CD4-positive, alpha-beta memory T cell (primary cell): ENCODE measurements at regions not wholly inside any gene's neighbourhood (a gene's known extent, or its start where the extent isn't known, plus 50 kb on each side); places are given as distances from the start of the nearest gene placed in this dataset.
"Not testable (repeated sequence)": the region's sequence is repeated elsewhere in the genome, so short reads cannot be mapped to it uniquely, and the experiment has no call there.

Experiments used
- CTCF ChIA-PET: fragments of 350-600 bp; sonication (Branson Sonifier 250); formaldehyde crosslinking; loops from one replicate; lab custom pipeline; 2021; ENCODE audit warnings: inconsistent platforms; ENCODE audit not compliant: partially characterized antibody; lab: Charles Lee
- POLR2A ChIA-PET: fragments of 350-600 bp; sonication (Branson Sonifier 250); formaldehyde crosslinking; loops from one replicate; lab custom pipeline; 2021; ENCODE audit not compliant: partially characterized antibody; lab: Charles Lee
- DNase-seq, 5 donors: peaks; one replicate each; pipeline versions ENCODE4 v3.0.0 to v3.0.0-alpha.2; 2020 to 2022; ENCODE audit warnings: mixed read lengths in 1 of 5
- H3K27ac ChIP-seq: one replicate; pipeline ENCODE4 v1.7.0; 2013; ENCODE audit warnings: low read depth, low read length
- H3K27me3 ChIP-seq: 2 replicates; pipeline ENCODE4 v1.7.0; 2013; ENCODE audit warnings: mild to moderate bottlenecking, low read length, moderate library complexity; ENCODE audit not compliant: insufficient read depth
- H3K36me3 ChIP-seq: 2 replicates; pipeline ENCODE4 v1.7.0; 2013; ENCODE audit warnings: mild to moderate bottlenecking, low read length, moderate library complexity; ENCODE audit not compliant: insufficient read depth
- H3K4me1 ChIP-seq: 2 replicates; pipeline ENCODE4 v1.7.0; 2013; ENCODE audit warnings: mild to moderate bottlenecking, low read length, moderate library complexity; ENCODE audit not compliant: insufficient read depth
- H3K4me3 ChIP-seq, 2 donors: one replicate each; pipeline ENCODE4 v1.7.0; 2013; ENCODE audit warnings: low read length in 2 of 2, mild to moderate bottlenecking in 1 of 2
- H3K9me3 ChIP-seq, 2 donors: one replicate each; pipeline ENCODE4 v1.7.0; 2013; ENCODE audit warnings: low read length in 2 of 2, control low read depth in 1 of 2; ENCODE audit not compliant: control insufficient read depth in 1 of 2
- H3K27ac Mint-ChIP-seq, 7 donors: one replicate each; pipeline ENCODE4 v1.8.0; 2020 to 2021; ENCODE audit warnings: mixed read lengths in 7 of 7, mild to moderate bottlenecking in 6 of 7, inconsistent platforms in 3 of 7, moderate library complexity in 3 of 7
- H3K27me3 Mint-ChIP-seq, 2 donors: one replicate each; pipeline ENCODE4 v1.8.0; 2020 to 2021; ENCODE audit warnings: mixed read lengths in 2 of 2
- H3K36me3 Mint-ChIP-seq, 2 donors: one replicate each; pipeline ENCODE4 v1.8.0; 2020 to 2021; ENCODE audit warnings: mixed read lengths in 2 of 2, inconsistent platforms in 1 of 2, mild to moderate bottlenecking in 1 of 2
- H3K4me1 Mint-ChIP-seq, 4 donors: one replicate each; pipeline ENCODE4 v1.8.0; 2020 to 2021; ENCODE audit warnings: mixed read lengths in 4 of 4, mild to moderate bottlenecking in 1 of 4
- H3K4me3 Mint-ChIP-seq, 8 donors: one replicate each; pipeline ENCODE4 v1.8.0; 2020 to 2021; ENCODE audit warnings: mixed read lengths in 8 of 8, mild to moderate bottlenecking in 7 of 8, moderate library complexity in 6 of 8, inconsistent platforms in 3 of 8
- H3K9me3 Mint-ChIP-seq, 8 donors: one replicate each; pipeline ENCODE4 v1.8.0; 2020 to 2021; ENCODE audit warnings: mixed read lengths in 8 of 8, mild to moderate bottlenecking in 5 of 8, inconsistent platforms in 3 of 8, moderate library complexity in 1 of 8
- intact Hi-C: fragments of 100-400 bp; cut with micrococcal nuclease; formaldehyde crosslinking; loops from one replicate; pipeline ENCODE4 v1.15.1; 2023

DNA sequence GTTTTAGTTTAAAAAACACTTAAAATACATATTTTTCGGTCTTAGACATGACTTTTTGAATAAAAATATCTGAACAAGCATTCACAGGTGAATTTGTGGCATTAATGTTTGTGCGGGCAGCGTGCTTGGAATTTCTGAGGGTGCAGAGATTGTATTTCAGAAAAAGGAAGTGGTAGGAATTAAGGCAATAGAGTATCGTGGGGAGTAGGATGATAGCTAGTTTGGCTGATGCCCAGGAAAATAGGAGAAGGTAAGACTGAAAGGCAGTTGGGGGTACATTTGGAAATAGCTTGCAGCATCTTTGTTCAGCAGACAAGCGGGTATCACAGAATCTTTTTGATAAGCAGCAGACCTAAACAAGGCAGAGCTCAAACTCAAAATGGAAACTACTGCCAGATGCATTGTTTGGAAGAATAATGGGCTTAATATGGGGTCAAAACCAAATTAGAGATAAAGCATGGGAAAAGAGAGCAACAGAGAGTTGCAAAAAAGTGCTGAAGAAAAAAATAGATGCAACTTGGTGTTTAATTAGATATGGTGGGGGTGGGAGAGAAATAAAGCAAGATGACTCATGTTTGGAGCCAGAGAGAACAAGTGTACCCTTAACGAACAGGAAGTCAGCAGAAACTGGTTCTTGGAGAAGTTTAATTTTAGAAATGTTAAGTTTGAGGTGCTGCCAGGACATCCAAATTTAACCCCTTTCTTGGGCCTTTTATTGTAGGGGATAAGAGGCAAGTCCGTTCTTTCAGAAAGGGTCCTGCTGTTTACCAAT lies 85.7 kb upstream of the ARRDC3 start:
- Histone ChIP-seq H3K27me3 (no peaks in the 10 kb centered on the region), H3K36me3 (no peaks in the 10 kb centered on the region), H3K27ac (no peak overlapping the region), H3K4me3 (no peak overlapping the region), H3K9me3 (no peaks in the 10 kb centered on the region), H3K4me1 (no peaks in the 10 kb centered on the region)
- H3K4me3 Mint-ChIP-seq: peak overlapping the region in 1 of 8 donors; percentile 4
- ChIA-PET CTCF (no interaction called here), POLR2A (no interaction called here)
- peaks cover 0 to 5% (median 4%) of the 10 kb centered on the region in 4 donors for H3K4me1 Mint-ChIP-seq
- H3K27ac Mint-ChIP-seq: no peak overlapping the region
- no peak for DNase-seq
- H3K36me3 Mint-ChIP-seq: peaks cover 0 to 4% of the 10 kb centered on the region in 2 donors
- H3K27me3 Mint-ChIP-seq: peaks cover 0 to 3% of the 10 kb centered on the region in 2 donors
- intact Hi-C loops: no loop called here
- peaks cover 0 to 9% (median 2%) of the 10 kb centered on the region in 8 donors for H3K9me3 Mint-ChIP-seq

- Mint-ChIP-seq H3K4me3 (no peak overlapping the region), H3K9me3 (peaks cover 2 to 24% (median 11%) of the 10 kb centered on the region in 8 donors), H3K27ac (no peak overlapping the region), H3K36me3 (peaks cover 0 to 9% of the 10 kb centered on the region in 2 donors), H3K27me3 (peaks cover 0 to 1% of the 10 kb centered on the region in 2 donors), H3K4me1 (peaks cover 0 to 5% (median 4%) of the 10 kb centered on the region in 4 donors)
- no peaks in the 10 kb centered on the region for H3K36me3 ChIP-seq
- DNase-seq: no peak
- intact Hi-C loops: no loop called here
- no peaks in the 10 kb centered on the region for H3K27me3 ChIP-seq
- ChIA-PET CTCF (no interaction called here), POLR2A (no interaction called here)
- no peak overlapping the region for H3K27ac ChIP-seq
- no peaks in the 10 kb centered on the region for H3K9me3 ChIP-seq
- no peak overlapping the region for H3K4me3 ChIP-seq
- no peaks in the 10 kb centered on the region for H3K4me1 ChIP-seq
Measured at GRCh38 chr5:91464886-91465646, 81.9 kb upstream of the ARRDC3 start.

DNA sequence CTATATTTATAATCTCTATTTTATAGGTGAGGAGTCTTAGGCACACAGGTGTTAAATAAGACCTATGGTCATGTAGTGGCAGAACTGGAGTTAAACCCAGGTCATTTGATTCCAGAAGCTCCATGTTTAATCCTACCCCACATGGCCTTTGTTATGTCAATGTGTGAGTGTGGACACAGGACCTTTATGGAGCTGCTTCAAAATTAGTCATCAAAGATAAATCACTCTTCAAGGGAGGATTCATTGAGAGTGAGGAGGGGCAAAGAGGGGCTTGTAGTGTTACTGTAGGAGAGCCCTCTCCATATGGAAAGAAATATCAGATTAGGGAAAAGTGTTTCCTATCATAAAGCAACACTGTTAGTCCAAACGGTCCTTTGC lies 74.6 kb upstream of the ARRDC3 start:
- no peak for DNase-seq
- peaks cover 0 to 3% of the 10 kb centered on the region in 2 donors for H3K36me3 Mint-ChIP-seq
- H3K36me3 ChIP-seq: no peaks in the 10 kb centered on the region
- H3K27me3 Mint-ChIP-seq: peaks cover 0 to 2% of the 10 kb centered on the region in 2 donors
- no peak overlapping the region for H3K27ac ChIP-seq
- H3K9me3 ChIP-seq: no peaks in the 10 kb centered on the region
- intact Hi-C loops: no loop called here
- no peak overlapping the region for H3K4me3 ChIP-seq
- H3K4me1 Mint-ChIP-seq: peaks cover 0 to 1% (median 0%) of the 10 kb centered on the region in 4 donors
- no peaks in the 10 kb centered on the region for H3K27me3 ChIP-seq
- no peaks in the 10 kb centered on the region for H3K4me1 ChIP-seq
- H3K27ac Mint-ChIP-seq: no peak overlapping the region
- H3K9me3 Mint-ChIP-seq: peaks cover 0 to 16% (median 9%) of the 10 kb centered on the region in 8 donors
- POLR2A ChIA-PET: no interaction called here
- CTCF ChIA-PET: no interaction called here
- no peak overlapping the region for H3K4me3 Mint-ChIP-seq

GRCh38 chr5:91456928-91457680 lies 74.0 kb upstream of the ARRDC3 start:
- no peak for DNase-seq
- peaks cover 0 to 11% (median 4%) of the 10 kb centered on the region in 8 donors for H3K9me3 Mint-ChIP-seq
- Histone ChIP-seq H3K36me3 (no peaks in the 10 kb centered on the region), H3K4me3 (no peak overlapping the region), H3K27me3 (no peaks in the 10 kb centered on the region), H3K27ac (no peak overlapping the region), H3K4me1 (no peaks in the 10 kb centered on the region), H3K9me3 (no peaks in the 10 kb centered on the region)
- H3K4me3 Mint-ChIP-seq: no peak overlapping the region
- peaks cover 0 to 2% of the 10 kb centered on the region in 2 donors for H3K27me3 Mint-ChIP-seq
- POLR2A ChIA-PET: no interaction called here
- intact Hi-C loops: no loop called here
- CTCF ChIA-PET: no interaction called here
- no peak overlapping the region for H3K27ac Mint-ChIP-seq
- H3K36me3 Mint-ChIP-seq: no peaks in the 10 kb centered on the region
- peaks cover 0 to 1% (median 0%) of the 10 kb centered on the region in 4 donors for H3K4me1 Mint-ChIP-seq

GRCh38 chr5:91449083-91449482 lies 66.0 kb upstream of the ARRDC3 start:
- H3K27me3 ChIP-seq: no peaks in the 10 kb centered on the region
- H3K27ac ChIP-seq: no peak overlapping the region
- H3K27ac Mint-ChIP-seq: no peak overlapping the region
- H3K4me3 ChIP-seq: no peak overlapping the region
- H3K9me3 Mint-ChIP-seq: peaks cover 0 to 4% (median 0%) of the 10 kb centered on the region in 8 donors
- H3K36me3 Mint-ChIP-seq: peaks cover 0 to 12% of the 10 kb centered on the region in 2 donors
- H3K4me1 Mint-ChIP-seq: peaks cover 0 to 1% (median 0%) of the 10 kb centered on the region in 4 donors
- intact Hi-C loops: no loop called here
- CTCF ChIA-PET: no interaction called here
- no peaks in the 10 kb centered on the region for H3K9me3 ChIP-seq
- no peaks in the 10 kb centered on the region for H3K27me3 Mint-ChIP-seq
- H3K36me3 ChIP-seq: no peaks in the 10 kb centered on the region
- no peak overlapping the region for H3K4me3 Mint-ChIP-seq
- no peak for DNase-seq
- POLR2A ChIA-PET: no interaction called here
- no peaks in the 10 kb centered on the region for H3K4me1 ChIP-seq

GRCh38 chr5:91448079-91448478 lies 65.0 kb upstream of the ARRDC3 start:
- H3K9me3 ChIP-seq, POLR2A ChIA-PET, DNase-seq, H3K27me3 ChIP-seq, H3K4me3 ChIP-seq, H3K9me3 Mint-ChIP-seq, H3K27ac Mint-ChIP-seq, H3K4me1 Mint-ChIP-seq, H3K4me1 ChIP-seq, H3K27me3 Mint-ChIP-seq, H3K27ac ChIP-seq, H3K36me3 ChIP-seq, intact Hi-C loops, H3K4me3 Mint-ChIP-seq: not testable (repeated sequence)
- CTCF ChIA-PET: interaction anchor here (0.9 to 1.0 kb wide), 2 partner anchors 28 to 583 kb away, joined by 3 read pairs; no protein-coding TSS in a partner anchor
- peaks cover 0 to 12% of the 10 kb centered on the region in 2 donors for H3K36me3 Mint-ChIP-seq

DNA sequence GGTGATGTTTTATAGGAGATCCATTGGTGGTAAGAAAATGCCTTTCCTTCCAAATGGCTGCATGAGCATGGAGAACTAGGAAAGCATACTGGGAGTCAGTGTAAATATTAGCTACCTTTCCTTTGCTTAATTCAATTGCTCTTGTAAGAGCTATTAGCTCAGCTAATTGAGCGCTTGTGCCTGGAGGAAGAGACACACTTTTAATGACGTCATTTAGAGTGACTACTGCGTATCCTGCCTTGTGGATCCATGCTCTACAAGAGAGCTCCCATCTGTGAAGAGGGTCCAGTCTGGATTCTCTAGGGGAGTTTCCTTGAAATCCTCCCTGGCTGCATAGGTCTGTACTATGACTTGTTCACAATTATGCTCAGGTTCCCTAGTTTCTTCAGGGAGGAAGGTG lies 63.8 kb upstream of the ARRDC3 start:
- not testable (repeated sequence) for H3K4me3 Mint-ChIP-seq, H3K9me3 Mint-ChIP-seq

More for the DNA sequence above, 63.8 kb upstream of the ARRDC3 start:
- H3K27ac ChIP-seq, intact Hi-C loops, POLR2A ChIA-PET, H3K9me3 ChIP-seq, H3K4me1 ChIP-seq, H3K27me3 Mint-ChIP-seq, H3K27me3 ChIP-seq, H3K36me3 ChIP-seq, H3K4me1 Mint-ChIP-seq, H3K4me3 ChIP-seq, DNase-seq, H3K27ac Mint-ChIP-seq: not testable (repeated sequence)
- peaks cover 0 to 12% of the 10 kb centered on the region in 2 donors for H3K36me3 Mint-ChIP-seq
- CTCF ChIA-PET: interaction anchor here (1.0 kb wide), 1 partner anchor 26 kb away, joined by 3 read pairs; no protein-coding TSS in a partner anchor
